Gastroesophageal sphincter (tissue), 4 donors: ENCODE measurements at regions not wholly inside any gene's neighbourhood (a gene's known extent, or its start where the extent isn't known, plus 50 kb on each side); places are given as distances from the start of the nearest gene placed in this dataset.

Experiments used
- ATAC-seq: fragments of 150-250 bp; one replicate; pipeline ENCODE4 v1.9.1; 2016; ENCODE audit warnings: mild to moderate bottlenecking, moderate library complexity
- H3K27ac ChIP-seq, 4 donors: fragments of 200-600 bp; sonication (generic) in 3 of 4; 1 replicate in 3 of 4; 2 replicates in 1 of 4; pipeline ENCODE4 v1.5.1; 2016 to 2019
- H3K27me3 ChIP-seq: fragments of 200-600 bp; sonication (generic); one replicate; pipeline ENCODE4 v1.5.1; 2019
- H3K36me3 ChIP-seq, 2 donors: fragments of 200-600 bp; sonication (generic); one replicate each; pipeline ENCODE4 v1.5.1; 2019; ENCODE audit warnings: control low read depth in 1 of 2
- H3K4me1 ChIP-seq, 3 donors: fragments of 200-600 bp; sonication (generic); 1 replicate in 2 of 3; 2 replicates in 1 of 3; pipeline ENCODE4 v1.5.1; 2016 to 2019; ENCODE audit warnings: control low read depth in 2 of 3
- H3K4me3 ChIP-seq, 2 donors: fragments of 200-600 bp; sonication (generic); one replicate each; pipeline ENCODE4 v1.5.1; 2019; ENCODE audit warnings: mild to moderate bottlenecking in 1 of 2, moderate library complexity in 1 of 2
- H3K9me3 ChIP-seq, 3 donors: fragments of 200-600 bp; sonication (generic); one replicate each; pipeline ENCODE4 v1.5.1; 2017 to 2019; ENCODE audit warnings: control low read depth in 2 of 3
- CTCF ChIP-seq, 4 experiments: fragments of 200-600 bp in 2 of 4; fragments of 450-650 bp in 2 of 4; sonication (generic) in 1 of 4; IDR thresholded peaks; one replicate each; pipeline ENCODE4 v1.5.1; 2017 to 2019; ENCODE audit warnings: antibody characterized with exemption in 4 of 4, mild to moderate bottlenecking in 2 of 4, moderate library complexity in 2 of 4
- EP300 ChIP-seq: sonication (generic); formaldehyde crosslinking; IDR thresholded peaks from one replicate; pipeline ENCODE4 v1.6.1; 2017; ENCODE audit warnings: antibody characterized with exemption, mild to moderate bottlenecking
- POLR2A ChIP-seq, 2 donors: fragments of 450-650 bp; IDR thresholded peaks; one replicate each; pipeline ENCODE4 v1.6.1; 2017; ENCODE audit warnings: antibody characterized with exemption in 2 of 2, mild to moderate bottlenecking in 2 of 2, moderate library complexity in 1 of 2
- POLR2AphosphoS5 ChIP-seq: sonication (generic); formaldehyde crosslinking; IDR thresholded peaks from one replicate; pipeline ENCODE4 v1.6.1; 2017; ENCODE audit warnings: antibody characterized with exemption
- whole genome bisulfite sequencing, 2 donors: methylation state at CpG; one replicate each; pipeline ENCODE4 v1.1.5; 2018; ENCODE audit warnings: low coverage in 1 of 2; 5-methylcytosine and 5-hydroxymethylcytosine counted together

DNA sequence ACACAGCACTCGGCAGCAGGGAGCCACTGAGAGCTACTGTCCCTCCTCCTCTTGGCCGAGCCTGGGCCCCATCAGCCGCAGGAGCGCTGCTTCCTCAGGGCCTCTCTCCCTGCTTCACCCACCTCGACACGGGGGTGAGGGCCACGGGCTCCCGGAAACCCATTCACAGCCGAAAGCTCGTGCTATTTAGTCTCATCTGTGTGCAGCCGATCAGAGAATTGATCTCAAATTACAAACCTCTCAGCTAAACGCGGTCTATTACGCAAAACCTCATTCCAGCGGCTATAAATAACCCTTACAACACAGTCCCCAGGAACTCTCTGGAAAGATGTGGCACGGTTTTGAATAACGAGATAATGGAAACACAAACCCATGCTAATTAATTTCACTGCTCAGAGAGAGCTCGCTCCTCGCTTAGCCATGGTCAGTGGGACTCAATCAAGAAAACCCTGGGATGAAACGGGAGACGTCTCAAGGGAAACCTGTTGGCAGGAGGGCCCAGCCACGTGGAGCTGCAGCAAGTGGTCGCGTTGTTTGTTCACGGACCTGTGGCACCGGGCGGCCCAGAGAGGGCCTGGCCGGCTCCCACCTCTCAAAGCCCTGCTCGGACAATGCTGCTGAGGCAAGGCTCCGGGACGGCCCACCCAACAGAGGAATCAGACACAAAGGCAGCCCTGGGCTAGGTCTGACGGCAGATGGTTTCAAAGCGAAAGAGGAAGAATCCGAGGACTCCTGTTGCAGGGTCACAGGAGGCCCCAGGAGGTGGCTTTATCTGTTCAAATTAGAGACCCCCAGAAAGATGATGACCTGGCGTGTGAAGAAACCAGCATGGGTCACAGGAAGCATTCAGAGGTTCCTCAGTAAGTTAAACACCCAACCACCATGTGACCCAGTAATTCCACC is 210.5 kb downstream of the CTTN start:
- H3K27ac ChIP-seq, result no peak overlapping the region
- TF ChIP-seq POLR2A (IDR thresholded peaks at IDR 0.05) (no peak), EP300 (no peak), POLR2AphosphoS5 (no peak), CTCF (IDR thresholded peaks at IDR 0.05) (no peak)
- H3K27me3 ChIP-seq, result peaks cover 14% of the 10 kb centered on the region
- H3K36me3 ChIP-seq, result no peaks in the 10 kb centered on the region
- H3K4me1 ChIP-seq, result peaks cover 0 to 11% (median 0%) of the 10 kb centered on the region in 3 donors
- H3K9me3 ChIP-seq, result no peaks in the 10 kb centered on the region
- 55 to 67% methylated on average over 18 to 20 of the region's 35 CpGs for WGBS, 2 donors
- H3K4me3 ChIP-seq, result no peak overlapping the region
- ATAC-seq, result no peak

GRCh38 chr11:70610566-70611565 is 212.5 kb downstream of the CTTN start:
- H3K4me3 ChIP-seq, result no peak overlapping the region
- WGBS, 2 donors, result 56 to 60% methylated on average over 3 to 9 of the region's 22 CpGs

GRCh38 chr11:70611821-70612220 is 213.5 kb downstream of the CTTN start:
- ATAC-seq, result no peak
- WGBS, 2 donors, result 51% methylated on average over 6 of the region's 14 CpGs; no CpG with 5 or more reads in 1 of the 2 donors
- TF ChIP-seq CTCF (IDR thresholded peaks at IDR 0.05) (no peak), POLR2AphosphoS5 (no peak)

More at GRCh38 chr11:70610566-70611565, 212.5 kb downstream of the CTTN start:
- H3K9me3 ChIP-seq, result peaks cover 0 to 13% (median 0%) of the 10 kb centered on the region in 3 donors
- peaks cover 22% of the 10 kb centered on the region for H3K27me3 ChIP-seq
- peaks cover 0 to 11% (median 0%) of the 10 kb centered on the region in 3 donors for H3K4me1 ChIP-seq
- ATAC-seq, result no peak
- H3K36me3 ChIP-seq, result no peaks in the 10 kb centered on the region
- no peak for TF ChIP-seq CTCF (IDR thresholded peaks at IDR 0.05)
- no peak for TF ChIP-seq POLR2A (IDR thresholded peaks at IDR 0.05)
- TF ChIP-seq EP300, result no peak
- TF ChIP-seq POLR2AphosphoS5, result no peak
- no peak overlapping the region for H3K27ac ChIP-seq

DNA sequence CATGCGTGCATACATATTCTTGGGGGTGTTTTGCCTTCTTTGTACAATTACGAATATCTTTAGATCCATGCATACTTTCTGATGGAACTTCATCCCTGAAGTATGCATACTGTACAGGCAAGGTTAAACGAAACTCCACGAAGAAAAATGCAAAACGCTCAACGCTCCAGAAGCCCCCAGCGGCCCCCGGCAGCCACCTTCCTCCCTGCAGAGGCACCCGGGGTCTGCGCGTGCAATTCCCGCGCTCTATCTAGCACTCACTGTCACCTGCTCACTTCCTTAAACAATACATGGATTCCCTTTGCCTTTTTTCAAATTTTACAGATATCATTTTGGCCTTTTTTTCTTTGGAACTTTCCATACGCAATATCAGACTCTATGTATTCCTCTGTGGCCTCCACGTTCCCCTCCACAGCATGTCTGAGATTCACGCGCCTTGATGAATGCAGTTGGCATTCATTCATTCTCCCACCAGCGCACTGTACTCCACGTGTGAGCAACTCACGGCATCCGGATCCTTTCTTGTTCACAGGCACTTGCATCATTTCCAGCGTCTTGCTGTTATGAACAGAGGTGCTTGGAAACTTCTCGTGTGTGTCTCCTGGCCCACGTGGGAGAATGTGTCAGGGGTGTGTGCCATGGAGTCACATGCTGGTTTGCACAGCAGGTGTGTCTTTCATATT is 214.3 kb downstream of the CTTN start:
- Histone ChIP-seq H3K4me3 (no peak overlapping the region), H3K27me3 (peaks cover 18% of the 10 kb centered on the region), H3K4me1 (peaks cover 0 to 11% (median 0%) of the 10 kb centered on the region in 3 donors), H3K36me3 (no peaks in the 10 kb centered on the region), H3K9me3 (peaks cover 0 to 15% (median 0%) of the 10 kb centered on the region in 3 donors), H3K27ac (no peak overlapping the region)
- no peak for ATAC-seq
- TF ChIP-seq POLR2A (IDR thresholded peaks at IDR 0.05) (no peak), CTCF (IDR thresholded peaks at IDR 0.05) (no peak), EP300 (no peak), POLR2AphosphoS5 (no peak)
- WGBS, 2 donors, result 72 to 76% methylated on average over 20 to 23 of the region's 24 CpGs

More at GRCh38 chr11:70611821-70612220, 213.5 kb downstream of the CTTN start:
- no peaks in the 10 kb centered on the region for H3K36me3 ChIP-seq
- H3K27ac ChIP-seq, result no peak overlapping the region
- no peak overlapping the region for H3K4me3 ChIP-seq
- peaks cover 22% of the 10 kb centered on the region for H3K27me3 ChIP-seq
- H3K9me3 ChIP-seq, result peaks cover 0 to 15% (median 0%) of the 10 kb centered on the region in 3 donors
- H3K4me1 ChIP-seq, result peaks cover 0 to 11% (median 0%) of the 10 kb centered on the region in 3 donors
